HepG2 (cell line): ENCODE measurements at regions not wholly inside any gene's neighbourhood (a gene's known extent, or its start where the extent isn't known, plus 50 kb on each side); places are given as distances from the start of the nearest gene placed in this dataset.

Experiments
- CTCF ChIP-seq: sonication (generic); formaldehyde crosslinking; IDR thresholded peaks from 2 replicates; pipeline ENCODE4 v1.5.0; 2020; ENCODE audit warnings: mild to moderate bottlenecking, missing genetic modification reagents, moderate library complexity
- EP300 ChIP-seq, 3 experiments: sonication (generic) in 1 of 3; formaldehyde crosslinking in 1 of 3; IDR thresholded peaks; 2 replicates each; pipeline versions ENCODE4 v1.5.1 to v1.6.1; 2011 to 2020; ENCODE audit warnings: low read depth in 2 of 3, low read length in 2 of 3, borderline replicate concordance in 1 of 3, improper control_type of control experiment in 1 of 3, mild to moderate bottlenecking in 1 of 3, missing genetic modification reagents in 1 of 3, moderate library complexity in 1 of 3
- FOXM1 ChIP-seq: sonication (generic); formaldehyde crosslinking; IDR thresholded peaks from 2 replicates; pipeline ENCODE4 v1.5.0; 2020; ENCODE audit warnings: missing genetic modification reagents
- HNF4A ChIP-seq: sonication (generic); formaldehyde crosslinking; IDR thresholded peaks from 2 replicates; pipeline ENCODE4 v1.4.0; 2020; ENCODE audit warnings: missing genetic modification reagents
- KDM4B ChIP-seq: sonication (generic); formaldehyde crosslinking; IDR thresholded peaks from 2 replicates; pipeline ENCODE4 v1.4.0; 2020; ENCODE audit warnings: missing genetic modification reagents
- PAX8 ChIP-seq: sonication (generic); formaldehyde crosslinking; IDR thresholded peaks from 2 replicates; pipeline ENCODE4 v1.8.0; 2022; ENCODE audit warnings: mild to moderate bottlenecking, missing genetic modification reagents, borderline replicate concordance
- TIGD3 ChIP-seq: sonication (generic); formaldehyde crosslinking; IDR thresholded peaks from 2 replicates; pipeline ENCODE4 v1.5.1; 2020; ENCODE audit warnings: mild to moderate bottlenecking, missing genetic modification reagents, borderline replicate concordance
- ZNF570 ChIP-seq: sonication (generic); formaldehyde crosslinking; IDR thresholded peaks from 2 replicates; pipeline ENCODE4 v1.4.0; 2020; ENCODE audit warnings: mild to moderate bottlenecking, missing genetic modification reagents, borderline replicate concordance
- ZNF839 ChIP-seq: sonication (generic); formaldehyde crosslinking; IDR thresholded peaks from 2 replicates; pipeline ENCODE4 v1.4.0; 2020; ENCODE audit warnings: missing genetic modification reagents, mild to moderate bottlenecking, borderline replicate concordance

GRCh38 chr6:11654876-11655275, 117.3 kb downstream of the TMEM170B start:
- TF ChIP-seq FOXM1 (CRISPR knock-in tag): no peak
- TF ChIP-seq HNF4A (CRISPR knock-in tag): no peak
- TF ChIP-seq PAX8 (CRISPR knock-in tag): no peak
- TF ChIP-seq EP300 (IDR thresholded peaks at IDR 0.05; ENCODE audit: low read depth in 2 of 2, low read length in 2 of 2): no peak
- TF ChIP-seq EP300 (CRISPR knock-in tag; IDR thresholded peaks at IDR 0.05; ENCODE audit: borderline replicate concordance): no peak
- TF ChIP-seq ZNF839 (CRISPR knock-in tag): no peak
- no peak for TF ChIP-seq ZNF570 (CRISPR knock-in tag)
- no peak for TF ChIP-seq CTCF (CRISPR knock-in tag)
- no peak for TF ChIP-seq TIGD3 (CRISPR knock-in tag)
- no peak for TF ChIP-seq KDM4B (CRISPR knock-in tag)
